Ectodermal cell (in vitro differentiated cells): ENCODE measurements at regions not wholly inside any gene's neighbourhood (a gene's known extent, or its start where the extent isn't known, plus 50 kb on each side); places are given as distances from the start of the nearest gene placed in this dataset.

Source experiments
- H3K27ac ChIP-seq: 2 replicates; pipeline ENCODE4 v1.7.0; 2013; ENCODE audit warnings: mild to moderate bottlenecking, low read depth, low read length; ENCODE audit not compliant: insufficient read depth, poor library complexity, severe bottlenecking
- H3K27me3 ChIP-seq: 2 replicates; pipeline ENCODE4 v1.7.0; 2013; ENCODE audit warnings: mild to moderate bottlenecking, low read length; ENCODE audit not compliant: insufficient read depth, control insufficient read depth, poor library complexity, severe bottlenecking
- H3K36me3 ChIP-seq: one replicate; pipeline ENCODE4 v1.7.0; 2013; ENCODE audit warnings: low read length; ENCODE audit not compliant: control insufficient read depth, insufficient read depth
- H3K4me1 ChIP-seq: one replicate; pipeline ENCODE4 v1.7.0; 2013; ENCODE audit warnings: low read length; ENCODE audit not compliant: control insufficient read depth, insufficient read depth
- H3K4me3 ChIP-seq: 2 replicates; pipeline ENCODE4 v1.7.0; 2013; ENCODE audit warnings: low read depth, low read length, control low read depth; ENCODE audit not compliant: insufficient read depth
- H3K9me3 ChIP-seq: 2 replicates; pipeline ENCODE4 v1.7.0; 2013; ENCODE audit warnings: mild to moderate bottlenecking, low read length, moderate library complexity; ENCODE audit not compliant: control insufficient read depth
- WGBS, 2 experiments: methylation state at CpG; one replicate each; pipeline ENCODE4 v1.1.7; 2013; ENCODE audit warnings: missing lambda C conversion rate in 2 of 2; 5-methylcytosine and 5-hydroxymethylcytosine counted together

- H3K4me3 ChIP-seq = no peak overlapping the region
- H3K9me3 ChIP-seq = no peaks in the 10 kb centered on the region
- WGBS, 2 experiments = 93 to 98% methylated on average over 2 of the region's 2 CpGs
- no peaks in the 10 kb centered on the region for H3K36me3 ChIP-seq
- H3K4me1 ChIP-seq = peaks cover 10% of the 10 kb centered on the region
- H3K27ac ChIP-seq = no peak overlapping the region
- H3K27me3 ChIP-seq = no peaks in the 10 kb centered on the region
Measured at GRCh38 chr11:127443297-127443696, 442.7 kb upstream of the KIRREL3 start.

- no peak overlapping the region for H3K4me3 ChIP-seq
- H3K9me3 ChIP-seq = no peaks in the 10 kb centered on the region
- WGBS, 2 experiments = 91 to 100% methylated on average over 2 to 3 of the region's 3 CpGs
- H3K36me3 ChIP-seq = no peaks in the 10 kb centered on the region
- peaks cover 4% of the 10 kb centered on the region for H3K4me1 ChIP-seq
- no peak overlapping the region for H3K27ac ChIP-seq
- no peaks in the 10 kb centered on the region for H3K27me3 ChIP-seq
Measured at GRCh38 chr11:127440616-127441015, 440.0 kb upstream of the KIRREL3 start.

- Histone ChIP-seq H3K36me3 (no peaks in the 10 kb centered on the region), H3K9me3 (no peaks in the 10 kb centered on the region), H3K27ac (no peak overlapping the region), H3K27me3 (no peaks in the 10 kb centered on the region), H3K4me3 (no peak overlapping the region), H3K4me1 (no peaks in the 10 kb centered on the region)
- WGBS, 2 experiments = 92 to 96% methylated on average over 3 of the region's 3 CpGs
Measured at GRCh38 chr11:127425281-127425680, 424.7 kb upstream of the KIRREL3 start.

- WGBS, 2 experiments = 85 to 92% methylated on average over 2 of the region's 2 CpGs
- Histone ChIP-seq H3K27ac (no peak overlapping the region), H3K9me3 (no peaks in the 10 kb centered on the region), H3K27me3 (no peaks in the 10 kb centered on the region), H3K4me1 (no peaks in the 10 kb centered on the region), H3K4me3 (no peak overlapping the region), H3K36me3 (no peaks in the 10 kb centered on the region)
Measured at GRCh38 chr11:127424661-127425060, 424.1 kb upstream of the KIRREL3 start.

GRCh38 chr11:127420139-127420538, 419.6 kb upstream of the KIRREL3 start:
- H3K4me3 ChIP-seq = no peak overlapping the region
- no peaks in the 10 kb centered on the region for H3K27me3 ChIP-seq
- no peaks in the 10 kb centered on the region for H3K4me1 ChIP-seq
- no peaks in the 10 kb centered on the region for H3K9me3 ChIP-seq
- no peaks in the 10 kb centered on the region for H3K36me3 ChIP-seq
- no peak overlapping the region for H3K27ac ChIP-seq

- Histone ChIP-seq H3K9me3 (no peaks in the 10 kb centered on the region), H3K36me3 (no peaks in the 10 kb centered on the region), H3K27me3 (no peaks in the 10 kb centered on the region), H3K4me1 (no peaks in the 10 kb centered on the region), H3K4me3 (no peak overlapping the region), H3K27ac (no peak overlapping the region)
- 87 to 92% methylated on average over 11 of the region's 11 CpGs for WGBS, 2 experiments
Measured at GRCh38 chr11:127412722-127413380, 412.3 kb upstream of the KIRREL3 start.

GRCh38 chr11:127412234-127412633, 411.7 kb upstream of the KIRREL3 start:
- H3K36me3 ChIP-seq = no peaks in the 10 kb centered on the region
- no peaks in the 10 kb centered on the region for H3K4me1 ChIP-seq
- 94 to 95% methylated on average over 8 of the region's 8 CpGs for WGBS, 2 experiments
- no peaks in the 10 kb centered on the region for H3K27me3 ChIP-seq
- no peaks in the 10 kb centered on the region for H3K9me3 ChIP-seq
- H3K4me3 ChIP-seq = no peak overlapping the region
- no peak overlapping the region for H3K27ac ChIP-seq

GRCh38 chr11:127411283-127411682, 410.7 kb upstream of the KIRREL3 start:
- no peaks in the 10 kb centered on the region for H3K4me1 ChIP-seq
- H3K4me3 ChIP-seq = no peak overlapping the region
- WGBS, 2 experiments = 96 to 97% methylated on average over 7 of the region's 7 CpGs

GRCh38 chr11:127395034-127395433, 394.5 kb upstream of the KIRREL3 start:
- WGBS, 2 experiments = 94 to 98% methylated on average over 4 to 5 of the region's 5 CpGs
- H3K4me1 ChIP-seq = peaks cover 18% of the 10 kb centered on the region
- no peak overlapping the region for H3K4me3 ChIP-seq
- no peaks in the 10 kb centered on the region for H3K9me3 ChIP-seq
- H3K36me3 ChIP-seq = no peaks in the 10 kb centered on the region
- H3K27ac ChIP-seq = no peak overlapping the region
- H3K27me3 ChIP-seq = no peaks in the 10 kb centered on the region

More at GRCh38 chr11:127411283-127411682, 410.7 kb upstream of the KIRREL3 start:
- Histone ChIP-seq H3K36me3 (no peaks in the 10 kb centered on the region), H3K27ac (no peak overlapping the region), H3K9me3 (no peaks in the 10 kb centered on the region), H3K27me3 (no peaks in the 10 kb centered on the region)

- Histone ChIP-seq H3K27ac (no peak overlapping the region), H3K4me3 (no peak overlapping the region), H3K9me3 (no peaks in the 10 kb centered on the region), H3K27me3 (no peaks in the 10 kb centered on the region), H3K4me1 (peaks cover 18% of the 10 kb centered on the region), H3K36me3 (no peaks in the 10 kb centered on the region)
- WGBS, 2 experiments = 85 to 88% methylated on average over 4 of the region's 4 CpGs
Measured at GRCh38 chr11:127393460-127393997, 393.0 kb upstream of the KIRREL3 start.
